MCF 10A (cell line): ENCODE measurements at regions not wholly inside any gene's neighbourhood (a gene's known extent, or its start where the extent isn't known, plus 50 kb on each side); places are given as distances from the start of the nearest gene placed in this dataset.

Experiments
- BruUV-seq: library from RNA; stranded (reverse); fragments of 400-500 nt; replicated peaks from 2 replicates; lab custom pipeline; 2021; lab: Mats Ljungman, UMichigan
- CTCF ChIA-PET: fragments of 300-600 bp; sonication (Branson Sonifier 250); formaldehyde crosslinking; extraction: SDS; loops from one replicate; lab custom pipeline; 2021; ENCODE audit warnings: antibody characterized with exemption, inconsistent platforms; lab: Yijun Ruan, JAX
- POLR2A ChIA-PET: fragments of 300-600, 350-650 bp; sonication (Branson Sonifier 250); formaldehyde crosslinking; extraction: SDS; loops from one replicate; lab custom pipeline; 2020; ENCODE audit warnings: antibody characterized with exemption, inconsistent platforms; lab: Yijun Ruan, JAX
- DNase-seq: peaks from one replicate; pipeline ENCODE4 v3.0.0-alpha.2; 2018; ENCODE audit not compliant: unreplicated experiment
- H3K27ac Mint-ChIP-seq: one replicate; pipeline ENCODE4 v1.8.0; 2022; ENCODE audit warnings: mild to moderate bottlenecking, low read depth, mixed read lengths; ENCODE audit not compliant: unreplicated experiment
- H3K27me3 Mint-ChIP-seq: one replicate; pipeline ENCODE4 v1.8.0; 2022; ENCODE audit warnings: mixed read lengths; ENCODE audit not compliant: insufficient read depth, unreplicated experiment
- H3K36me3 Mint-ChIP-seq: one replicate; pipeline ENCODE4 v1.8.0; 2022; ENCODE audit warnings: mild to moderate bottlenecking, moderate library complexity, mixed read lengths; ENCODE audit not compliant: insufficient read depth, unreplicated experiment
- H3K4me1 Mint-ChIP-seq: one replicate; pipeline ENCODE4 v1.8.0; 2022; ENCODE audit warnings: mixed read lengths; ENCODE audit not compliant: insufficient read depth, unreplicated experiment
- H3K4me3 Mint-ChIP-seq: one replicate; pipeline ENCODE4 v1.8.0; 2022; ENCODE audit warnings: mild to moderate bottlenecking, moderate library complexity, mixed read lengths; ENCODE audit not compliant: unreplicated experiment
- H3K9me3 Mint-ChIP-seq: one replicate; pipeline ENCODE4 v1.8.0; 2022; ENCODE audit warnings: mixed read lengths; ENCODE audit not compliant: unreplicated experiment
- CTCF ChIP-seq: fragments of 200-600 bp; IDR thresholded peaks from one replicate; pipeline ENCODE4 v1.8.0; 2022; ENCODE audit warnings: antibody characterized with exemption, mild to moderate bottlenecking; ENCODE audit not compliant: unreplicated experiment
- intact Hi-C: fragments of 100-400 bp; cut with micrococcal nuclease; formaldehyde crosslinking; loops from 2 replicates; pipeline ENCODE4 v1.14.1; 2022

GRCh38 chr6:90646940-90647339 is 60.1 kb upstream of the MAP3K7 start:
- CTCF ChIA-PET, result no interaction called here

GRCh38 chr6:90645634-90646033 is 58.8 kb upstream of the MAP3K7 start:
- ChIA-PET POLR2A (no interaction called here), CTCF (interaction anchor here (0.6 to 0.8 kb wide), 3 partner anchors 192 to 435 kb away, joined by 3 read pairs; no protein-coding TSS in a partner anchor)
- TF ChIP-seq CTCF, result no peak
- DNase-seq, result no peak
- no TSS peak for BruUV-seq
- no peaks in the 10 kb centered on the region for H3K36me3 Mint-ChIP-seq
- intact Hi-C loops, result no loop called here
- no peak overlapping the region for H3K27ac Mint-ChIP-seq
- H3K4me3 Mint-ChIP-seq, result no peak overlapping the region
- no peaks in the 10 kb centered on the region for H3K4me1 Mint-ChIP-seq
- no peaks in the 10 kb centered on the region for H3K9me3 Mint-ChIP-seq
- no peaks in the 10 kb centered on the region for H3K27me3 Mint-ChIP-seq

More at GRCh38 chr6:90646940-90647339, 60.1 kb upstream of the MAP3K7 start:
- intact Hi-C loops, result no loop called here
- DNase-seq, result no peak
- H3K4me1 Mint-ChIP-seq, result no peaks in the 10 kb centered on the region
- H3K4me3 Mint-ChIP-seq, result no peak overlapping the region
- H3K27me3 Mint-ChIP-seq, result no peaks in the 10 kb centered on the region
- no peaks in the 10 kb centered on the region for H3K36me3 Mint-ChIP-seq
- no peaks in the 10 kb centered on the region for H3K9me3 Mint-ChIP-seq
- no peak overlapping the region for H3K27ac Mint-ChIP-seq
- no peak for TF ChIP-seq CTCF
- BruUV-seq, result no TSS peak
- POLR2A ChIA-PET, result no interaction called here

- Mint-ChIP-seq H3K9me3 (no peaks in the 10 kb centered on the region), H3K4me1 (no peaks in the 10 kb centered on the region), H3K4me3 (no peak overlapping the region), H3K27ac (no peak overlapping the region), H3K27me3 (no peaks in the 10 kb centered on the region), H3K36me3 (no peaks in the 10 kb centered on the region)
- no TSS peak for BruUV-seq
- no peak for TF ChIP-seq CTCF
- DNase-seq, result no peak
- intact Hi-C loops, result no loop called here
- CTCF ChIA-PET, result no interaction called here
- POLR2A ChIA-PET, result no interaction called here
Measured at GRCh38 chr6:90644492-90644891, 57.6 kb upstream of the MAP3K7 start.

- no TSS peak for BruUV-seq
- ChIA-PET CTCF (interaction anchor here (0.9 kb wide), 1 partner anchor 9 kb away, joined by 3 read pairs; no protein-coding TSS in a partner anchor), POLR2A (no interaction called here)
- Mint-ChIP-seq H3K27ac (no peak overlapping the region), H3K4me1 (no peaks in the 10 kb centered on the region), H3K36me3 (no peaks in the 10 kb centered on the region), H3K27me3 (no peaks in the 10 kb centered on the region), H3K4me3 (no peak overlapping the region), H3K9me3 (peaks cover 2% of the 10 kb centered on the region)
- TF ChIP-seq CTCF, result no peak
- no peak for DNase-seq
- intact Hi-C loops, result no loop called here
Measured at GRCh38 chr6:90643381-90643780, 56.5 kb upstream of the MAP3K7 start.
